Keratinocyte (primary cell): ENCODE measurements at regions not wholly inside any gene's neighbourhood (a gene's known extent, or its start where the extent isn't known, plus 50 kb on each side); places are given as distances from the start of the nearest gene placed in this dataset.

Source experiments
- CTCF ChIP-seq, 3 experiments: IDR thresholded peaks in 1 of 3; conservative IDR thresholded peaks in 1 of 3; optimal IDR thresholded peaks in 1 of 3; 2 replicates in 2 of 3; 3 replicates in 1 of 3; pipeline versions ENCODE3 to v1.5.1; 2011; ENCODE audit warnings: low read length in 3 of 3, mild to moderate bottlenecking in 3 of 3, moderate library complexity in 2 of 3, control low read depth in 1 of 3, inconsistent platforms in 1 of 3; ENCODE audit not compliant: insufficient read depth in 2 of 3; ENCODE audit errors: extremely low read depth in 1 of 3
- EZH2 ChIP-seq: IDR thresholded peaks from one replicate; pipeline ENCODE4 v1.6.1; 2012; ENCODE audit warnings: inconsistent platforms, mild to moderate bottlenecking, low read length, moderate library complexity

- TF ChIP-seq CTCF (optimal IDR thresholded peaks at IDR 0.05 in 1 of 3, IDR thresholded peaks at IDR 0.05 in 1 of 3, conservative IDR thresholded peaks at IDR 0.05 in 1 of 3; ENCODE audit: extremely low read depth in 1 of 3, insufficient read depth in 2 of 3, low read length in 3 of 3) (no peak), EZH2 (no peak)
These were observed 57.2 kb upstream of the CDH5 start for GRCh38 chr16:66309215-66309807.
